Glutamatergic neuron (in vitro differentiated cells): ENCODE measurements at regions not wholly inside any gene's neighbourhood (a gene's known extent, or its start where the extent isn't known, plus 50 kb on each side); places are given as distances from the start of the nearest gene placed in this dataset.

Experiments
- DNase-seq: peaks from one replicate; pipeline ENCODE4 v3.0.0; 2022
- H3K27ac Mint-ChIP-seq: one replicate; pipeline ENCODE4 v1.8.0; 2020; ENCODE audit warnings: mild to moderate bottlenecking, mixed read lengths, inconsistent platforms; ENCODE audit not compliant: unreplicated experiment
- H3K27me3 Mint-ChIP-seq: one replicate; pipeline ENCODE4 v1.8.0; 2020; ENCODE audit warnings: mild to moderate bottlenecking, moderate library complexity, mixed read lengths, inconsistent platforms; ENCODE audit not compliant: unreplicated experiment
- H3K36me3 Mint-ChIP-seq: one replicate; pipeline ENCODE4 v1.8.0; 2020; ENCODE audit warnings: mild to moderate bottlenecking, mixed read lengths, inconsistent platforms; ENCODE audit not compliant: unreplicated experiment
- H3K4me1 Mint-ChIP-seq: one replicate; pipeline ENCODE4 v1.8.0; 2020; ENCODE audit warnings: mild to moderate bottlenecking, low read depth, mixed read lengths, inconsistent platforms; ENCODE audit not compliant: unreplicated experiment
- H3K4me3 Mint-ChIP-seq: one replicate; pipeline ENCODE4 v1.8.0; 2020; ENCODE audit warnings: mild to moderate bottlenecking, mixed read lengths, inconsistent platforms; ENCODE audit not compliant: unreplicated experiment
- H3K9me3 Mint-ChIP-seq: one replicate; pipeline ENCODE4 v1.8.0; 2020; ENCODE audit warnings: mild to moderate bottlenecking, moderate library complexity, mixed read lengths, inconsistent platforms; ENCODE audit not compliant: unreplicated experiment
- TF ChIP-seq, protein P1 (sequence below): fragments of 200-600 bp; sonication (generic); IDR thresholded peaks from one replicate; pipeline ENCODE4 v1.5.0; 2021; ENCODE audit not compliant: partially characterized antibody, unreplicated experiment

DNA sequence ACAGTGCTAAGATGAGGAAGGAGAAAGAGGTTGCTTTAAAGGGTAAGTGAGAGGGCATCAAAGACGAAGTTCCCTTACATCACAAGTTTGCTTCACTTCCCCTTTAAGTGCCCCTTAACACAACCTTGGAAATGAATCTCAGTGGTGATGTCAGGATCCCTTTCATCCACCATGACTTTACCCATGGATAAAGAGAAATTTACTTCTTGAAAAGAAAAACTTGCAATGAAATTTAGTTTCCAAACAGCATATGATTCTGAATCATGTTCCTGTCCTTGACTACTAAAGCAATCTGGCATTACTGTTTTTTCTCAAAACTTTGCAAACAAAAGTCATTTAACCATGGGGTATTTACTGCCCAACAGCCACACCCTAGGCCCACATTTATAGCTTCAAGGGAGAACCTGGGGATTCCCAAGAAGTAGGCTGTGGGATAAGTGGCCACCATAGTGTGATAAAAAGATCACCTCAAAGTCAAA is 135.9 kb downstream of the ITGB8 start:
- TF ChIP-seq, protein P1, sequence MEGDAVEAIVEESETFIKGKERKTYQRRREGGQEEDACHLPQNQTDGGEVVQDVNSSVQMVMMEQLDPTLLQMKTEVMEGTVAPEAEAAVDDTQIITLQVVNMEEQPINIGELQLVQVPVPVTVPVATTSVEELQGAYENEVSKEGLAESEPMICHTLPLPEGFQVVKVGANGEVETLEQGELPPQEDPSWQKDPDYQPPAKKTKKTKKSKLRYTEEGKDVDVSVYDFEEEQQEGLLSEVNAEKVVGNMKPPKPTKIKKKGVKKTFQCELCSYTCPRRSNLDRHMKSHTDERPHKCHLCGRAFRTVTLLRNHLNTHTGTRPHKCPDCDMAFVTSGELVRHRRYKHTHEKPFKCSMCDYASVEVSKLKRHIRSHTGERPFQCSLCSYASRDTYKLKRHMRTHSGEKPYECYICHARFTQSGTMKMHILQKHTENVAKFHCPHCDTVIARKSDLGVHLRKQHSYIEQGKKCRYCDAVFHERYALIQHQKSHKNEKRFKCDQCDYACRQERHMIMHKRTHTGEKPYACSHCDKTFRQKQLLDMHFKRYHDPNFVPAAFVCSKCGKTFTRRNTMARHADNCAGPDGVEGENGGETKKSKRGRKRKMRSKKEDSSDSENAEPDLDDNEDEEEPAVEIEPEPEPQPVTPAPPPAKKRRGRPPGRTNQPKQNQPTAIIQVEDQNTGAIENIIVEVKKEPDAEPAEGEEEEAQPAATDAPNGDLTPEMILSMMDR = no peak
- H3K4me1 Mint-ChIP-seq = no peaks in the 10 kb centered on the region
- no peak overlapping the region for H3K4me3 Mint-ChIP-seq
- no peaks in the 10 kb centered on the region for H3K36me3 Mint-ChIP-seq
- no peak overlapping the region for H3K27ac Mint-ChIP-seq
- peaks cover 1% of the 10 kb centered on the region for H3K9me3 Mint-ChIP-seq
- DNase-seq = no peak
- H3K27me3 Mint-ChIP-seq = no peaks in the 10 kb centered on the region

DNA sequence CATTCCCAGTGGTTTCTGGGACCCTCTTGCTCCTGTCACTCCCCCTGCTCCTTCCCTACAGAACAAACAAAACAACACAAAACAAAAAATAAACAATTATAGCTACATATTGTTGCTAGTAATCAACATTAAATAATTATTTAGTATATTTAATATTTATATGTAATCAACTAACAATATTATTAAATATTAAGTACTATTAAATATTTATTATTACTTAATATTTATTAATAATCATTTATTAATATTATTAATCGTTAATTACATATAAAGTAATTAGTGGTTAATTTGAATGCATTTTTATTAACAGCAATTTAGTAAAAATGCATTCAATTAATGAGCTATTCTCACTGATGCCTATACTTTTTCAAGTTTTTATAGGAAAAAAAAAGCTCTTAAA is 139.4 kb downstream of the ITGB8 start:
- Mint-ChIP-seq H3K27me3 (no peaks in the 10 kb centered on the region), H3K27ac (no peak overlapping the region), H3K9me3 (peaks cover 1% of the 10 kb centered on the region), H3K4me1 (peaks cover 3% of the 10 kb centered on the region), H3K36me3 (no peaks in the 10 kb centered on the region), H3K4me3 (no peak overlapping the region)
- DNase-seq = no peak
- TF ChIP-seq, protein P1 = no peak

- Mint-ChIP-seq H3K27ac (no peak overlapping the region), H3K4me1 (peaks cover 3% of the 10 kb centered on the region), H3K36me3 (no peaks in the 10 kb centered on the region), H3K4me3 (no peak overlapping the region), H3K9me3 (peaks cover 1% of the 10 kb centered on the region), H3K27me3 (no peaks in the 10 kb centered on the region)
- DNase-seq = no peak
- TF ChIP-seq, protein P1 = no peak
These were observed 140.0 kb downstream of the ITGB8 start for GRCh38 chr7:20470726-20471125.

DNA sequence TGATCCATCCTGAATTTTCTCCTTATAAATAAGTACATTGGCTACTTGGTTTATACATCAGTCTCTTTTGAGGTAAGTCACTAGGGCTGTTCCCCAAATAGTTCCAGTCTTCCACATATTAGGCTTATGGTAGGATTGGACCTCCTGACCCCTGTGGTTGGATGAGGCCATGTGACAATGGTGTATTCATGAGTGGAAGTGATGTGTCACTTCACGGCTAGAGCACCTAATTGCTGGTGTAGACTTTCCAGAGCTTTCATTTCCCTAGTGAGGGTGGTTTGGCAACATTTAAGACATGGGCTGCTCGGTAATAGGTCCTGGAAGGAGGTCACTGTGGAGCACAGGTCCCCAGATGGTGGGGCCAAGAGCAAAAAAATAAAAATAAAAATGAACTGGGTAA is 141.2 kb upstream of the ABCB5 start:
- H3K4me1 Mint-ChIP-seq = peaks cover 3% of the 10 kb centered on the region
- DNase-seq = no peak
- no peaks in the 10 kb centered on the region for H3K27me3 Mint-ChIP-seq
- TF ChIP-seq, protein P1 = no peak
- H3K36me3 Mint-ChIP-seq = no peaks in the 10 kb centered on the region
- H3K9me3 Mint-ChIP-seq = no peaks in the 10 kb centered on the region
- H3K4me3 Mint-ChIP-seq = no peak overlapping the region
- no peak overlapping the region for H3K27ac Mint-ChIP-seq

- Mint-ChIP-seq H3K36me3 (no peaks in the 10 kb centered on the region), H3K27ac (no peak overlapping the region), H3K4me3 (no peak overlapping the region), H3K4me1 (peaks cover 3% of the 10 kb centered on the region), H3K9me3 (no peaks in the 10 kb centered on the region), H3K27me3 (no peaks in the 10 kb centered on the region)
- TF ChIP-seq, protein P1 = no peak
- DNase-seq = no peak
These were observed 139.7 kb upstream of the ABCB5 start for GRCh38 chr7:20475756-20476155.
